ENCODE measurements at regions not wholly inside any gene's neighbourhood (a gene's known extent, or its start where the extent isn't known, plus 50 kb on each side); places are given as distances from the start of the nearest gene placed in this dataset.

DNA sequence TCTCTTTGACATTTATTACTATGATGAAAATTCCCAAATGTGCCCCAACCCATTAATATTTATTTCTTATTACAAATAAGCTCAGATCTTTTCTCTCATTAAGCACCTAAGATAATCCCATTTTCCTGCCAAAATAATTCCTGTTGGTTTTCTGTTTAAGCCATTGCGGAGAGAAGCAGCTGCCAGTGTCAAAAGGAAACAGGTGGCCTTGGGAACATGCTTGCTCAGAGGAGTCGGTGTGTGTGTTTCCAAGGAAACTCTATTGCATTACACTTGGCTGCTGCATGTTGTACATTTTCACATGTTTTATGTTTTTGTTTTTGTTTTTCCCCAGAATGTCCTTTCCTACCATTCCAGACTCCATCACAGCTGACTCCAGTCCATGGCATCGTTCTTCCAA lies 56.4 kb downstream of the CD24 start:
- no peak for DNase-seq (ENCODE audit: low spot score)

DNA sequence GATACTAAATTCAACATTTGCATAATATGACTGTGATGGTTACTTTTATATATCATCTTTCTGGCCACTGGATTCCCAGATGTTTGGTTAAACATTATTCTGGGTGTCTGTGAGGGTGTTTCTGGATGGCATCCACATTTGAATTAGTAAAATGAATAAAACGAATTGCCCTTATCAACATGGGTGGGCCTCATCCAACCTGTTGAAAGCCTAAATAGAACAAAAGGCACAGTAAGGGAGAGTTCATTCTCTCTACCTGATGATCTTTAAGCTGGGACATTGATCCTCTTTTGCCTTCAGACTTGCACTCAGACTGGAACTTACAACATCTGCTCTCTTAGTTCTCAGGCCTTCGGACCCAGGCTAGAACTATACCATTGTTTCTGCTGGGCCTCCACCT lies 57.6 kb downstream of the CD24 start:
- DNase-seq (ENCODE audit: low spot score), result no peak

DNA sequence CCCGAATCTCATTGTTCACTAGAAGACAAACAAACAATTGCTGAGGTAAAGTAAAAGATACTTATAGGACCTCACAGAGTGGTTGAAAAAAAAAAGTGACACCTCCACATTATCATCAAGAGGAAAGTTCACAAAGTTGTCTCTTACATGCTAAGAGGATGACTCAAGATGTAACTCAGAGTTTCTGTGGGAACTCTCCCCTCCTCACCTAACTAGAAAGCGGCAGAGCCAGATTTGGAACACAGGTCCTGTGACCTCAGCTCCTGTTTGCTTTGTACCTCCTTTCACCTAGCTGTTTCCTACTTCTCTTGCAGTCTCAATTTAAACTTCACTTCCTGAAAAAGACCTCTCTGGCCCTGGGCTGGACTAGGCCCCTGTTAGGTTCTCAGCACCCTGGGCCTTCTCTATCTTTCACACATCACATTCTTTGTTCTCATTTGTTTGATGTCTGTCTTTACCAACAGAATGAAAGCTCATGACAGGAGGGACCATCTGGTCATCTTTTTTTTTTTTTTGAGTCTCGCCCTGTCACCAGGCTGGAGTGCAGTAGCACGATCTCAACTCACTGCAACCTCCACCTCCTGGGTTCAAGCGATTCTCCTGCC lies 60.8 kb downstream of the CD24 start:
- DNase-seq (ENCODE audit: low spot score), result no peak

DNA sequence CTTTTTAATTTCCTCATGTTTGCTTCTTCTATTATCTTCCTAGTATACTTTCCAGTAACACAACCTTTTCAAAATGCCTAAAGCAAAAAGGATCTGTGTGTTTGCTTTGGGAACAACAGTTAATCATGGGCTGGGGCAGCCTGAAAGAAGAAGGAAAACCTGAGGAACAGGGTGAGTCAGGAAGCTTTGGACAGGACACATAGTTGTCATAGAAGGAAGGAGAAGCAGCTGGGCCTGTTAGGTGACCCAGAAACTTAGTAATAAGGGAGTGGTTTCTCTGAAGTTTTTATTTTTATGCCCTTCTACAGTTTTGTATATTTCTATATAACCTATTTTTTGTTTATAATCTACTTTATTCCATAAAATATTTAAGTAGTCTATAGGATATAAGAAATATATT lies 61.4 kb downstream of the CD24 start:
- no peak for DNase-seq (ENCODE audit: low spot score)

DNA sequence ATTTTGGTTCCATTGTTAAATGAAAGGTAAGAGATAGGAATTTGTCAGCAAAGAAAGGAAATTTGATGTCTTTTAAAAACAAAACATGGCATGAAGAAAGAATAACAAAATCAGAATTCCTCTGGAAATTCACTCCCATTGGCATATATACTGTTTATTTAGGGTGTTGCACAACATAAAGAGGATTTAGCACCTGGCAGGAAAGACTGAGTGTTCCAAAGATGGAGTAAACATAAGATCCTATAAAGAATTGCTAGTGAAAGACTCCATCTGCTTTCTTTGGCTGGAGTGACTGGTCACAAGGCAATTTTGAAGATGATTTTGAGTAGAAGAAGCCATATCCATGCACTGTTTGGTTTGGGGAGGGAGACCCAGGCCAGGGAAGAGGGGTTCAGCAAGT lies 62.4 kb downstream of the CD24 start:
- DNase-seq (ENCODE audit: low spot score), result no peak

DNA sequence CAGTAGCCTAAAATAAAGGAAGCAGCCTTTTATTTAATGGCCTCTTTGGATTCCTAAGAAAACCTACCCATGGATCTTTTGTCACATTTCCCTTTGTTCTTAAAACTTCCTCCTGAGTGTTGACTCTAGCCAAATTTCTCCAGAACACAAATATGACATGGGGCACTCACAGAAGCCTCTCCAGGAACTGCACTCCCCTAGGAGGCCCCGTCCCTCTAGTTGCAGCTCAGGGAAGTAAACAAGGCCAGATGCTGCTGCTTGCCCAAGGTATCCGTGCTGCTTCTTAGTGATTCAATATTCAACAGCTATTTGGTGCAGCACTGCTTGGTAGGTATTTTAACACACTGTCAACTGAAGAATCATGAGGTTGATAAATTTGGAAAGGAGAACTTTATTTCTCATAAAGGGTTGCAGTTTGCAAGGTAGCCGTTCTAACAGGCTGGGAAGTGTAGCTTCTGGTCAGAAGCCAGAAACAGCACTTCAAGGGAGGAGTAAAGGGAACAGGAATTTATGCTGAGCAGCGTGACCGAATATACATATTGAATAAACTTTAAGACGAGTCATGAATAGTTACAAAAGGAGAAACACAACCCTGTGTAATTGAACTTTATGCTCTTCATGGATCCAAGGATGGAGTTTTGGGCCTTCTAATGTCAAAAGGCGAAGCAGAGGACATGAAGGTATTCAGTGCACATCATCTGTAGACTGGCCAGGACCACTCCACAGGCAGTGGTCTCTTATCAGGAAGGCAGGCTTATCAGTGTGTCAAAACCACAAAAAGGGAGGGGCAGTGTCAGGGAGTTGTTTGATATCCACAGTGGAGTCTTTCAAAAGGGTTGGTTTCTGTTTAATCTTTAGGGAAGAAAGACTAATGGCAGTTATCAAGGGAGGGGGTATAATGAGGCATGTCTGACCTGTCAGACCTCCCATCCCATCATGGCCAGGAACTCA lies 63.3 kb downstream of the CD24 start:
- no peak for DNase-seq (ENCODE audit: low spot score)

DNA sequence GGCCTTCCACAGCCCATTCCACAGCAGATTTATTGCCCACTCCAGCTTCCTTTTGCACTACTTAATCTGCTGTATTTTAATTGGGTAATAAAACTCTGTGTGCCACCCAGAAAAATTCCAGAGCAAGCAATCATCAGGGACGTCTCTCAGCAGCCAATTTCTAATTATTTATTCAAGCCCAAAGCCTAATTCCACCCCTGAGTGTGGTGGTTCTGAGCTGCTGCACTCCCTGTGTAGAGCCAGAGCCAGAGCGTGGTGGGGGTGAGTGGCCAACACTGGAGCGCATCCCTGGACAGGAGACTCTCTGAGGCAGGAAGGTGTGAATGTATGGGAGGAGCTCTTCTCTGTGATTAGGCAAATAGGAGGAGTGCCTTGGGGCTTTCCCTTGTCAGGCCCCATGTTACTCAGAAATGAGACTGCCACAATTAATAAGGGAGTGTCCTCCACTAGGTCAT lies 66.1 kb downstream of the CD24 start:
- no peak for DNase-seq (ENCODE audit: low spot score)

DNA sequence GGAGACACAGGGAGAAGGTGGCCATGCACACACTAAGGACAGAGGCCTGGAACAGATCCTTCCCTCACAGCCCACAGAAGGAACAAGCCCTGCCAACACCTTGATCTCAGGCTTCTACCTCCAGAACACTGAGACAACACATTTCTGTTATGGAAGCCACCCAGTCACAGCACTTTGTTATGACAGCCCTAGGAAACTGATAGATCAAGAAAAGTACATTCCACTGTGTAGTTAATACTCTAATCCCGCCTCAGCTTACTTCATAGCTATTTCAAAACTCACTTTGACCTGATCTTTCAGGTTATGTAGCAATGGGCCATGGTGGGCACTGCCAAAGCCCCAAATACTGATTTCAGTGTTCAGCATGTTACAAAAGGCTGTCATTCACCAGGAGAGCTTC lies 66.8 kb downstream of the CD24 start:
- DNase-seq (ENCODE audit: low spot score), result no peak

DNA sequence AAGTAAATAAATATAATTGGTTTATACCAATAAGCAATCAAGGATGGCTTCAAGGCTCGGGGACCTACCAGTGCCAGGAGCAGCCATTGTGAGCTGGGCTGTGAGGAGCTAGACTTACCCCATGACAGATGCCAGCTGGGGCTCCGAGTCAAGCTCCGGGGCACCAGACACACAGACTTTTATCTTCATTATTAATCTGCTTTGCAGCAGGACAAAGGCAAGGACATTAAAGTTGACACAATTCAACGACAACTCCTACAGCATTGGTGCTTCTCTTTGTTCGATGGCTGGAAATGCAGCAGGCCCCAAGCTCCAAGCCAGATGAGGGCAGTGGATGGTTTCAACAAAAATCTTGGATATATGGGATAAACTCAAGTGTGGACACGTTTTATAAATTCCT lies 68.3 kb downstream of the CD24 start:
- no peak for DNase-seq (ENCODE audit: low spot score)

DNA sequence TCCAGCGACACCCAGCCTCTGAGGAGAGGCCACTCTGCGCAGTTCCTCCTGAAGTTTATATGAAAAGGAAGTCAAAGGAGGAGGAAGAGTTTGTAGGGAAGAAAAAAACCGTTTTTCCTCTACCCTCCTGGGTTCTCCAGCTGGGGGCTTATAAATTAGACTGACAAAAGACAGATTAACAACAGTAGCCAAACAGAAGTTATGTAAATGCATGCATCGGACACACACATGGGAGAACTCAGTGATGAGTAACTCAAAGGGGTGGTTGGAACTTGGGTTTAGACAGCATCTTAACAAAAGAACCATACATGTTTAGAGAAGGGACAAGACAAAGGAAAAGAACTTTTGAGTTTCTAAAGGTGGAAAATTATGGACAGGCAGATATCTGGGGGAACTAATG lies 71.2 kb downstream of the CD24 start:
- peak; percentile 45 for DNase-seq (ENCODE audit: low spot score)

DNA sequence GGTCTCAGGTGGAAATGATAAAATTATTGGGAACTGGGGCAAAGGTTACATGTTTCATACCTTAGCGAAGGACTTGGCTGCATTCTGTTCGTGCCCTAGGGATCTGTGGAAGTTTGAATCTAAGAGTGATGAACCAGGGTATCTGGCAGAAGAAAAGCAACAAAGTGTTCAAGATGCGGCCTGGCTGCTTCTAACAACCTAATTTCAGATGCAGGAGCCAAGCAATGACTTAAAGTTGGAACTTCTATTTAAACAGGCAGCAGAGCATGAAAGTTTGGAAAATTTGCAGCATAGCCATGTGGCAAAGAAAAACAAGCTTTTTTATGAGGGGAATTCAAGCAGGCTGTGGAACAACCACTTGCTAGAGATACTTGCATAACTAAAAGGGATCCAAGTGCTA lies 73.5 kb downstream of the CD24 start:
- no peak for DNase-seq (ENCODE audit: low spot score)

DNA sequence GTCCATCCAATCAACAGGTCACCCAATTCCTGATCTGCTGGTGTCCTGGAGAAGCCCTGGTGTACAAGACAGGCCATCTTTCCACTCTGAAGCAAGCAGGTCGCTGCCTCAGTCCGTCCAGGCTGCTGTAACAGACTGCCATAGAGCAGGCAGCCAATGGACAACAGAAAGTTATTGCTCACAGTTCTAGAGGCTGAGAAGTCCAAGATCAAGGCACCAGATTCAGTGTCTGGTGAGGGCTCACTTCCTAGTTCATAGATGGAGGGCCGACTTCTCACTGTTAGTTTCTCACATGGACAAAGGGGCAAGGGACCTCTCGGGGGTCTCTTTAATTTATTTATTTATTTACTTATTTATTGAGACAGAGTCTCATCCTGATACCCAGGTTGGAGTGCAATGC lies 74.8 kb downstream of the CD24 start:
- no peak for DNase-seq (ENCODE audit: low spot score)

DNA sequence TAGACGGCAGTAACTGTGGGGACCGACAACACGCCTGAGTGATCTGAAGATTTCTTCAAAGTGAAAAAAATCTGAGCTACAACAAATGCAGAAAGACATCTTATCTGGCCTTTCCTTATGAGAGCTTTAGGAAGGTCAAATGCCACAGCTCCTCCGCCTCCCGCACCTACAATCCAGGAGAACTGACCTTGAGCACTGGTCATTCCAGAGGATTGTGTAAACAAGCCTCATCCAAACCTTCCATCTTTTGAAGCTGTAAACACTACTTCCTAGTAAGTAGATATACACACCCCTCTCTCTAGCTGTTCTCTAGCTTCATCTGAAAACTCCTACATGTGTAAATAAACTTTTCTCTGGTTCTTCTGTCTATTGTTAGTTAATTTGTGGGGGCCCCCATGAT lies 76.9 kb downstream of the CD24 start:
- no peak for DNase-seq (ENCODE audit: low spot score)

DNA sequence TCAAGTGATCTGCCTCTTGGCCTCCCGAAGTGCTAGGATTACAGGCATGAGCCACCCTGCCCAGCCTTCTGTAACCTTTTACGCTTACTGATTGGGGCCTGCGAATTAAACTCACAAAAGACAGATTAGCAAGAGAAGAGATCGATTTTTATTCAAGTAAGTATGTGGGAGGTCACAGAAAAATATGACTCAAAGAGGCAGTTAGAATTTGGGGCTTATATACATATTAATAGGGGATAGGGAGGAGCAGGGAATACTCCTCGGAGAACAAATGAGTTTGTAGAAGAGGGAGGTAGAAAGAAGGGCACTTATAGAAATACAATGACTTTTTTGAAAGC lies 78.9 kb downstream of the CD24 start:
- no peak for DNase-seq (ENCODE audit: low spot score)

DNA sequence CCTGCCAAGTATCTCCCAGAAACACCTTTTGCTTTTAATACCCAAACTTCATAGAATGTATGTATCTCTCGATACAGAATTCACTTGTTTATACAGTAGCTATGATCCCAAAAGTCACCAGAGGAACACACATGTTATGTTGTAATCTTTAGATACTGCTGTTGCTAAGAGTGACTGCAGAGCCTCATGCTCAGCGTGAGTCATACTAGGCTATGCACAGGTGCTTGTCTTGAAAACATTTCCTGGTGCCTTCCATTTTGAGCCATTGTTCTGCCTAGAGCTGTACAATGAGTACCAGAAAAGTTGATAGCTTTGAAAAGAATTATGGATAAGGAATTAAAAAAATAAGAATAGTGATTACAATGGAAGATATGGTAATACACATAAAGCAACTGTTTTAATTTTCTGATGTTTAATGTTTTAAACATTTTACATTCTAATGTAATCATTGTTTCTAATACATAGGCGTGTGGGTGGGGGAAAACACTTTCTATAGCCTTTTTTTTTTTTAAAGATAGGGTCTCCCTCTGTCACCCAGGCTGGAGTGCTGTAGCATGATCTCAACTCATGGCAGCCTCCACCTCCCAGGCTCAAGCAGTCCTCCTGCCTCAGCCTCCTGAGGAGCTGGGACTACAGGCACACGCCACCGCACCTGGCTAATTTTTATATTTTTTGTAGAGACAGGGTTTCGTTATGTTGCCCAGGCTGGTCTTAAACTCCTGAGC lies 79.4 kb downstream of the CD24 start:
- DNase-seq (ENCODE audit: low spot score), result no peak

DNA sequence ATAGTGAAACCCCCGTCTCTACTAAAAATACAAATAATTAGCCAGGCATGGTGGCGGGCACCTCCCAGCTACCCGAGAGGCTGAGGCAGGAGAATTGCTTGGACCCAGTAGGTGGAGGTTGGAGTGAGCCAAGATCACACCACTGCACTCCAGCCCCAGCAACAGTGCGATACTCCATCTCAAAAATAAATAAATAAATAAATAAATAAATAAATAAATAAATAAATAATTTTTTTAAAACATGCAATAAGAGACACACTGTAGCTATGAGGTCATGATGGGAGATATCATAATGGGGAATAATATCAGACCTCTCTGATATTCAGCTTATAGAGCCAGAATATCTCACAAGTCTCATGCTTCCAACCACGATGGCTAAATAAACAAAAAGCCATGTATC lies 82.3 kb downstream of the CD24 start:
- DNase-seq (ENCODE audit: low spot score), result no peak

DNA sequence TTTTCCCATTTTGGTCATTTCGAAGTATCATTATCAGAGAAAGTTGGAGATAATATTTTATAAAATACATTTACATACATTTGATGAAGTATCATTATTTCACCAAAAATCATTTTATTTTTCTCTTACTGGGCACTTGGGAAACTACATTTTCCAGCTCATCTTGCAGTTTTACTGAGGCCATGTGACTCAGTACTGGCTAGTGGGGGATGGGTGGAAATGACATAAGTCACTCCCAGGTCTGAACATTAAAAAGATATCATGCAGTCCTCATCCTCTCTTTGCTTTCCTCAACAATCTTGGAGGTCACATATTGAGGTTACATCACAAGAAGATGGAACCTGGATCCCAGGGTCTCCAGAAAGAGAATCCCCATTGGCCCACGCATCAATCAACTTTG lies 84.1 kb downstream of the CD24 start:
- DNase-seq (ENCODE audit: low spot score), result no peak

DNA sequence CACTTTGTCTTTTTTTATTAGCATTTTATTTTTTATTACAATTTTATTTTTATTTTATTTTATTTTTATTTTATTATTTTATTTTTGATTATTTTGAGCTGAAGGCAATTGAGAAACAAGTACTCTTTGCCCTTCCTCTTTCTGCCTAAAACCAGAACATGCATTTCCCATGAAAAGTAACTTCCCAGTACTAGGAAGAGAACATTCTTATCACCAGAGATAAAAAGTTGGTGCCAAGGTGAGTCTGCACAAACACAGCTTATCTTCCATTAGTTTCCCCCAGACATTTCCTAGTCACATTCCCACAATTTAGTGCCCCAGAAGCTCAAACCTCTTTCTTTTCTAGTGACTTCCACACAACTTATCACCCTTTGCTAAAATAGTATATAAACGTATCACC lies 84.8 kb downstream of the CD24 start:
- DNase-seq (ENCODE audit: low spot score), result no peak

DNA sequence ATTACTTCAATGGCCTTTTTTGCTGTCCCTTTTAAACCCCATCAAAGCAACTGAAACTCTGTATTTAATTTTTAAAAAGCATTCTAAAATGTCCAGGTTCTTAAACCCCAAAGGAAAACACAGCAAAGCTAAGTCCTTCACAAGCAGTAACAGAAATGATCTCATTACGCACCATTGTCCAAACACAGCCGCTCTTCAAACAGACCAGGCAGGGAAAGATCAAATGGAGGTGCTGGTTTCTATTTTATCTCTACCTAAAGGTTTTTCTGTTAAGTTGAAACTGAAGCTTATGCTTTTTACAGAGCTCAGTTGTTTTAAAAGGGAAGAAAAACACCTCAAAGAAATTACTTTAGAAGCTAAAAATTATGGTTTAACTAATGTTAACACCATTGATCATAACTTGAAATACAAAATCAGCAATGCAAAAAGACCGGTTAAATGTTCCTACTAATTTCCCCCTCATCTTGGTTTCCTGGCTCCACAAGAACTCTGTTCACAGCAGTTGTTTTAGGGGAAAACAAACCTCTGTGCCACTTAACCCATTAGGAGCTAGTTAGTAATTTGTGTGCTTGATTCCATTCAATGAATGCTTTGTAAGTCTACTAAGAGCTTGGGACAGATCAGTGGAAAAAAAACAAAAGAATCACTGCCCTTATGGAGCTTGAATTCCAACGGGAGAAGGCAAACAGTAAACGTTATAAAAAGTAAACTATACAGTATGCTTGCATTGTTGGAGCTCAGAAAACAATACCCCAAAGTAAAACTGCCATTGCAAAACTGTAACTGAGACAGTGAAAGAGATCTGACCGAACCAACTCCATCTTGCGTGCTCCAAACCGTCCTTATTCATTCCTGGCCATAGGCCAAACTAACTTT lies 87.4 kb downstream of the CD24 start:
- no peak for DNase-seq (ENCODE audit: low spot score)

DNA sequence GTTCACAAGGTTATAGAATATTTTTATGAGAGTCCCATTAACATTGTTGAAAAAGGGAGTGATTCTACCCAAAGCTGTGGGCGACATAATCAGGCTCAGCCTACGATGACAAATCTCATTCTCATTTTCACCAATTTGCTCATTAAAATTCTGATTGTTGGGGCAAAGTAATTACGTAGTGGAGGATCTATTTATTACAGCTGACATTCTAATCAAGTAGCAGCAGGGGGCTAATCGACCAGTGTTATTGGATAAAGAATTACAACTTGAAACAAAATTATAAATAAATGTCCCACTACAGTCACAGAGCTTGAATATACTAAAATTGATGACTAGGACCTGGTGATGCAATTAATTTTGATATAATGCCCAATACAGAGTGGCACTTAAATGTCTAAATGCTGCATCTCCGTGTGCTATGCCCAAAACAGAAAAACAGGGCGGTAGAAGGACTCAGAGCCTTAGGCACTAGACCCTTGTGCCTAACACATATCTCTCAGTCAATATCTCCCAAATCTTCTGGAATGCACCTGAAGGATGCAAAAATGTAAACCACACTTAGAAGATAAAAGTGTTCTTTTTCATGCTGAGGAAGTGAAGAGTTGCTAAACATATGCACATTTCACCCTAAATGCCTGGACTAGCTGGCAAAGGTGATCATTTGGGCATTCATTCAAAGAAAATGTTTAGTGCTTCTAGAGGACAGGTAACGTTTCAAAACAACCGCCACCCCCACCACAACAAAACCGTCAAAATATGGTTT lies 88.3 kb downstream of the CD24 start:
- no peak for DNase-seq (ENCODE audit: low spot score)

DNA sequence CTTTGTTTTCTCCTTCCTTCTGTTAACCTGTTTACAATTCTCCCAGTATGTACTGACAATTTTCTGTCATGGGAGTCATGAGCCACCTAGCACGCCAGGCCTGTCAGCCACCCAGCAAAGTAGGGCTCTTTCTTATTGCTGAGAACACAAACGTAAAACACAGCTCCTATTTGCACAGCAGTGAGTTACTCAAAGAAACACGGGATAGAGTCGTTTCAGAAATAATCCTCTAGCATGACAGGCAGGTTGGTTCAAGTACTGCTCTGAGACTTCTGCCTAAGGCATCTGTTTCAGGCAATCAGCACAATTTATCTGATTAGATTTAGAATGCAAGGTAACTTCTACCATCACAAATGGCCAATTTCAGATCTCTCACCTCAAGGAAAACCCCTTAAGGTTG lies 88.8 kb downstream of the CD24 start:
- DNase-seq (ENCODE audit: low spot score), result no peak
